Skin epidermis (tissue), 12 donors: ENCODE measurements at regions not wholly inside any gene's neighbourhood (a gene's known extent, or its start where the extent isn't known, plus 50 kb on each side); places are given as distances from the start of the nearest gene placed in this dataset.
"Not testable (repeated sequence)": the region's sequence is repeated elsewhere in the genome, so short reads cannot be mapped to it uniquely, and the experiment has no call there.

Experiments used
- H3K27ac ChIP-seq, 21 experiments: fragments of 200-600 bp; sonication (generic) in 11 of 21; one replicate each; pipeline ENCODE4 v1.5.0; 2020; ENCODE audit warnings: mild to moderate bottlenecking in 3 of 21, inconsistent platforms in 2 of 21, moderate library complexity in 2 of 21
- H3K4me3 ChIP-seq, 7 experiments: fragments of 200-600 bp; sonication (generic) in 2 of 7; one replicate each; pipeline ENCODE4 v1.5.0; 2020; ENCODE audit warnings: inconsistent platforms in 2 of 7, mild to moderate bottlenecking in 2 of 7, moderate library complexity in 1 of 7

- Histone ChIP-seq H3K27ac (no peak overlapping the region), H3K4me3 (no peak overlapping the region)
Observed at GRCh38 chr7:85423209-85423895, 236.5 kb upstream of the SEMA3D start.

- Histone ChIP-seq H3K4me3 (no peak overlapping the region), H3K27ac (no peak overlapping the region)
Observed at GRCh38 chr7:85415743-85416142, 228.9 kb upstream of the SEMA3D start.

GRCh38 chr7:85413718-85414117 is 226.9 kb upstream of the SEMA3D start:
- Histone ChIP-seq H3K4me3 (no peak overlapping the region), H3K27ac (no peak overlapping the region)

- Histone ChIP-seq H3K27ac (no peak overlapping the region), H3K4me3 (no peak overlapping the region)
Observed at GRCh38 chr7:85412912-85413311, 226.1 kb upstream of the SEMA3D start.

- H3K27ac ChIP-seq: no peak overlapping the region
- H3K4me3 ChIP-seq: no peak overlapping the region
Observed at GRCh38 chr7:85407391-85407790, 220.5 kb upstream of the SEMA3D start.

- no peak overlapping the region for H3K4me3 ChIP-seq
- no peak overlapping the region for H3K27ac ChIP-seq
Observed at GRCh38 chr7:85405016-85405902, 218.4 kb upstream of the SEMA3D start.

GRCh38 chr7:85396676-85397075 is 209.8 kb upstream of the SEMA3D start:
- H3K27ac ChIP-seq: no peak overlapping the region
- no peak overlapping the region for H3K4me3 ChIP-seq

GRCh38 chr7:85392789-85393188 is 205.9 kb upstream of the SEMA3D start:
- H3K27ac ChIP-seq: no peak overlapping the region
- H3K4me3 ChIP-seq: no peak overlapping the region

- no peak overlapping the region for H3K27ac ChIP-seq
Observed at GRCh38 chr7:85392326-85392725, 205.5 kb upstream of the SEMA3D start.

GRCh38 chr7:85386460-85386859 is 199.6 kb upstream of the SEMA3D start:
- Histone ChIP-seq H3K4me3 (no peak overlapping the region), H3K27ac (no peak overlapping the region)

More at GRCh38 chr7:85392326-85392725, 205.5 kb upstream of the SEMA3D start:
- H3K4me3 ChIP-seq: no peak overlapping the region

- Histone ChIP-seq H3K4me3 (no peak overlapping the region), H3K27ac (no peak overlapping the region)
Observed at GRCh38 chr7:85384392-85384791, 197.5 kb upstream of the SEMA3D start.

- H3K4me3 ChIP-seq: no peak overlapping the region
- H3K27ac ChIP-seq: no peak overlapping the region
Observed at GRCh38 chr7:85381212-85381611, 194.4 kb upstream of the SEMA3D start.

GRCh38 chr7:85376589-85376988 is 189.7 kb upstream of the SEMA3D start:
- Histone ChIP-seq H3K27ac (no peak overlapping the region), H3K4me3 (no peak overlapping the region)

GRCh38 chr7:85356916-85357315 is 170.1 kb upstream of the SEMA3D start:
- H3K4me3 ChIP-seq: no peak overlapping the region
- no peak overlapping the region for H3K27ac ChIP-seq

- no peak overlapping the region for H3K4me3 ChIP-seq
- no peak overlapping the region for H3K27ac ChIP-seq
Observed at GRCh38 chr7:85343484-85343883, 156.6 kb upstream of the SEMA3D start.

GRCh38 chr7:85342781-85343180 is 155.9 kb upstream of the SEMA3D start:
- Histone ChIP-seq H3K27ac (no peak overlapping the region), H3K4me3 (no peak overlapping the region)

GRCh38 chr7:85341973-85342372 is 155.1 kb upstream of the SEMA3D start:
- Histone ChIP-seq H3K4me3 (no peak overlapping the region), H3K27ac (no peak overlapping the region)

- H3K27ac ChIP-seq: no peak overlapping the region
- H3K4me3 ChIP-seq: no peak overlapping the region
Observed at GRCh38 chr7:85341121-85341520, 154.3 kb upstream of the SEMA3D start.

- no peak overlapping the region for H3K27ac ChIP-seq
- H3K4me3 ChIP-seq: no peak overlapping the region
Observed at GRCh38 chr7:85336086-85336485, 149.2 kb upstream of the SEMA3D start.

- H3K27ac ChIP-seq, H3K4me3 ChIP-seq: not testable (repeated sequence)
Observed at GRCh38 chr7:85335113-85335512, 148.3 kb upstream of the SEMA3D start.

- H3K4me3 ChIP-seq: no peak overlapping the region
- no peak overlapping the region for H3K27ac ChIP-seq
Observed at GRCh38 chr7:85328456-85328998, 141.7 kb upstream of the SEMA3D start.
